NCI-H2171 treated with DMSO at 0.1 percent for 48 hours (cell line): ENCODE measurements at regions not wholly inside any gene's neighbourhood (a gene's known extent, or its start where the extent isn't known, plus 50 kb on each side); places are given as distances from the start of the nearest gene placed in this dataset.
"Not testable (repeated sequence)": the region's sequence is repeated elsewhere in the genome, so short reads cannot be mapped to it uniquely, and the experiment has no call there.

ENCODE experiments used
- DNase-seq: peaks from one replicate; lab custom pipeline; 2025; lab: John Stamatoyannopoulos, UW

GRCh38 chr15:31219221-31219620 is 107.4 kb upstream of the KLF13 start:
- no peak for DNase-seq

- DNase-seq: no peak
These were observed 104.6 kb upstream of the KLF13 start for GRCh38 chr15:31221936-31222515.

GRCh38 chr15:31222773-31223341 is 103.8 kb upstream of the KLF13 start:
- DNase-seq: peak; percentile 33

GRCh38 chr15:31223478-31224350 is 102.9 kb upstream of the KLF13 start:
- no peak for DNase-seq

GRCh38 chr15:31224661-31225060 is 102.0 kb upstream of the KLF13 start:
- DNase-seq: not testable (repeated sequence)

- DNase-seq: no peak
These were observed 101.2 kb upstream of the KLF13 start for GRCh38 chr15:31225356-31225955.

- no peak for DNase-seq
These were observed 100.6 kb upstream of the KLF13 start for GRCh38 chr15:31226021-31226420.

- DNase-seq: no peak
These were observed 99.4 kb upstream of the KLF13 start for GRCh38 chr15:31227235-31227634.

GRCh38 chr15:31228011-31228484 is 98.6 kb upstream of the KLF13 start:
- DNase-seq: no peak

GRCh38 chr15:31228980-31229826 is 97.4 kb upstream of the KLF13 start:
- DNase-seq: no peak

- DNase-seq: no peak
These were observed 95.8 kb upstream of the KLF13 start for GRCh38 chr15:31230630-31231485.

GRCh38 chr15:31234815-31235214 is 91.8 kb upstream of the KLF13 start:
- no peak for DNase-seq

- peak; percentile 82 for DNase-seq
These were observed 91.1 kb upstream of the KLF13 start for GRCh38 chr15:31235311-31236183.

GRCh38 chr15:31236184-31237042 is 90.2 kb upstream of the KLF13 start:
- DNase-seq: peak; percentile 93

GRCh38 chr15:31237043-31237324 is 89.7 kb upstream of the KLF13 start:
- no peak for DNase-seq

GRCh38 chr15:31238906-31239305 is 87.7 kb upstream of the KLF13 start:
- no peak for DNase-seq

- DNase-seq: no peak
These were observed 87.2 kb upstream of the KLF13 start for GRCh38 chr15:31239409-31239808.

- DNase-seq: peak; percentile 79
These were observed 84.6 kb upstream of the KLF13 start for GRCh38 chr15:31241888-31242522.

GRCh38 chr15:31243895-31244294 is 82.7 kb upstream of the KLF13 start:
- DNase-seq: no peak
